ENCODE measurements at regions not wholly inside any gene's neighbourhood (a gene's known extent, or its start where the extent isn't known, plus 50 kb on each side); places are given as distances from the start of the nearest gene placed in this dataset.

GRCh38 chr5:56340196-56340980 lies 107.3 kb upstream of the ANKRD55 start:
- DNase-seq, result no peak

DNA sequence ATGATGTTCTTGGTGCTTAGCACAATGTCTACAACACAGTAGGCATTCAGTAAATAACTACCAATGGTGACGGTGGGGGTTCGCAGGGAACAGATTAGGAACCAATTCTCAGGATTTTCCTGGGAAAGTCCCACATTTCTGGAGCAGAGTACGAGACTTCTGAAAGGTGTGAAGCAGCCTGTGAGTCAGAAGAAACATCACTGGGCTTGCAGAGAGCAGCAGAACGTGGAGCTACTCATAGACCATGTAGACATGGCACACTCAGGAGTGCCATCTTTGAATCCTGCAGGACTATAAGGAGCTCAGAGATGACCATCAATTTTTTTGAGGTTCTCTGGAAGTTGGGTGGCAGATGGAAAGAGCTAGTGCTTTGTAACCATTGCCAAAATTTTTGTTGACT lies 106.6 kb upstream of the ANKRD55 start:
- DNase-seq, result no peak

GRCh38 chr5:56337715-56338319 lies 104.7 kb upstream of the ANKRD55 start:
- no peak for DNase-seq

DNA sequence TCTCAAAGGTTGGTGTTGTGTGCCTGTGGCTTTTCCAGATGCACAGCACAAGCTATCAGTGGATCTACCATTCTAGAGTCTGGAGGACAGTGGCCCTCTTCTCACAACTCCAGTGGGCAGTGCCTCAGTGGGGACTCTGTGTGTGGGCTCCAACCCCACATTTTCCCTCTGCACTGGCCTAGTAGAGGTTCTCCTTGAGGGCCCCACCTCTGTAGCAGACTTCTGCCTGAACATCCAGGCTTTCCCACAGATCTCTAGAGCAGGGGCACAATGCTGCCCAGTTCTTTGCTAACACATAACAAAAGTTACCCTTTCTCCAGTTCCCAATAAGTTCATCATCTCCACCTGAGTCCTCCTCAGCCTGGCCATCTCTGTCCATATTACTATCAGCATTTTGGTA lies 102.1 kb upstream of the ANKRD55 start:
- DNase-seq, result no peak

GRCh38 chr5:56330806-56331205 lies 97.7 kb upstream of the ANKRD55 start:
- no peak for DNase-seq

DNA sequence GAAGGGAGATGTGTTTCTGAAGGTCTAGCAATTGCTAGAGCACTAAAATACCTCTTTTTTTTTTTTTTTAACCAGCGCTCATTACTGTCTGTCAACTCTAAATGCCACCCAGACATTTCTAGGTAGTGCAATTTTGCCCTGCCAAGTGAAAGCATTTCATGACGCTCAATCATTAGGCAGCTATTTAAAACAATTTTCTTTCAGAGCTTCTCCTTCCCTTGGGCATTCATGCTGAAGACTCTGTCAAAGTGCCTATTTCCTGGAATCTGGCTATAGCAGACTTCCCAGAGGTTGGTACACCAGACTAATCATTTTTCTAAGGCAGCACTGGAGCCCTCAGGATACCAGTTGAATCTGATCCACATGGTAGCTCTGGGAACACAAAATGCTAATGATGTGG lies 97.0 kb upstream of the ANKRD55 start:
- DNase-seq, result peak; percentile 11

GRCh38 chr5:56329652-56330051 lies 96.5 kb upstream of the ANKRD55 start:
- no peak for DNase-seq

DNA sequence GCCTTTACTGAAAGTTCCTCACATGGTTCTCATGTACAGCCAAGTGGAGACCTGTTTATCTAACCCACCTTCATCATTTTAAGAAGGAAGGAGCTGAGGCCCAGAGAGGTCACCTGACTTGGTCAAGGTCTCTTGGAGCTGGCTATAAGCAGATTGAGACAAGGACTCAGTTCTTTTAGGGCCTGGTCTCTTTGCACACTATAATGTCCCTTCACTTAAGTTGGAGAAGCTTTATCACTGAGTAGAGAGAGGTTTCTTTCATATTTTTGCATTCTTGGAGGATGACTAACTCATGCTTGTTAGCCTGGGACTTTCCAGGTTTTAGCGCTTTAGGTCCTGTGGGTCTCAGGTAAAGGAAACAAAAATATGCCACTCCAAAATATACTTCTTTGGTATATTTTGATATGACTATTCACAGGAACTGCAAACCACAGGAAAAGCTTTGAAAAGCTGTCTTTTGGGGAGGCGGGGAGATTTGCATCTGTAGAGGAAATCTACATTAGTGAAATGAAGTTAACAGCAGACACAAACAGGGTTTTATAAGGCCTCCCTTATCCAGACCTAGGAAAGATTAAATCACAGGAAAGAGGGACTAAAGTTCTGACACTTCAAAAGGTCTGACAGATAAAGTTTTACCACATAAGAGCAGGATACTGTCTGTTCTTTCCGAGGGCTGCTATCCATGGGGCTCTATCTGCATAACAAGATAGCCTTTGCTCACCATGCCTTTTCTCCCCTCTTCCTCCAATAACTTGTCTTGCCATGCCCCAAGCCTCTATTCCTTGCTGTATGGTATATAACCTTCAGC lies 95.8 kb upstream of the ANKRD55 start:
- no peak for DNase-seq

GRCh38 chr5:56327809-56328208 lies 94.7 kb upstream of the ANKRD55 start:
- no peak for DNase-seq

- no peak for DNase-seq
These were observed 93.6 kb upstream of the ANKRD55 start for GRCh38 chr5:56326770-56327169.

- DNase-seq, result no peak
These were observed 93.0 kb upstream of the ANKRD55 start for GRCh38 chr5:56326116-56326515.

DNA sequence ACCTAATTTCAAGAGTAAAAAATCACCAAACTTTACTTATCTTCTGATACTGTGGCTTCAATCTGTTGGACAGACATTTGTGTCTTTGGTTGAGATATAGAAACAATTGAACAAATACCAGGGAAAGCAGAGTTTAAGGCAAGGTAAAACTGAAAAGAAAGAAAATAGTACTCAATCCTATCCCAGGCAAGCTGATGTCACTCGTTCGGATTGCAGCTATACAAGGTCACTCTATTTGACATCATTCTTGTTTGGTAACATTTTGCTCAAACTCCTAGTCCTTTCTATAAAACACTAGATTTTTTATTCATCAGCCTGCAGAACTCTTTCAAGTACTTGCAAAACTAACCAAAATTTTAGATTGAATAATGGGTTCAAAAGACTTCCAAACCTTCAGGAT lies 91.9 kb upstream of the ANKRD55 start:
- DNase-seq, result no peak

- DNase-seq, result no peak
These were observed 90.4 kb upstream of the ANKRD55 start for GRCh38 chr5:56323505-56323904.

GRCh38 chr5:56322592-56322991 lies 89.5 kb upstream of the ANKRD55 start:
- no peak for DNase-seq

DNA sequence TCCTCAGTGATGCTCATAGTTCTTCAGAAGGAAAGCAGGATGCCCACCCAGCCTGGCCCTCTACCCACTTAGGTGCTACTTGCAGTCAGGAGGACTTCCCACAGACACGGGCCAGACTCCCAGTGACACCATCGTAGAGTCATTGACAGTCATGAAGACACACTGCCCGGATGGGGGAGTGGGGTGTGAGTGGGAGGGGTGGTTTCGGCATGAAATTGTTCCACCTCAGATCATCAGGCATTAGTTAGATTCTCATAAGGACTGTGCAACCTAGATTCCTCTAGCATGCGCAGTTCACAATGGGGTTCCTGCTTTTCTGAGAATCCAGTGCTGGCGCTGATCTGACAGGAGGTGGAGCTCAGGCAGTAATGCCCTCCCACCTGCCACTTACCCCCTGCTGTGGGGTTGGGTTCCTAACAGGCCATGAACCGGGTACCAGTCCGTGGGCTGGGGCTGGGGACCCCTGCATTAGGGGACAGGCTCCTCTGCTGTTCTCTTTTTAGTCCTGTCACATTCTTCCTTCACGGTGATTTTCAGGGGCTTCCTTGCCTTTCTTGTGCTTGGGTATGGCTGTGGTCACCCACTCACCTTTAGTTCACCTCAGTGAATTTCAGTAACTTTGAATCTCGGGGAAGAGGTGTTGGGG lies 88.2 kb upstream of the ANKRD55 start:
- DNase-seq, result no peak

- no peak for DNase-seq
These were observed 87.6 kb upstream of the ANKRD55 start for GRCh38 chr5:56320686-56321085.

DNA sequence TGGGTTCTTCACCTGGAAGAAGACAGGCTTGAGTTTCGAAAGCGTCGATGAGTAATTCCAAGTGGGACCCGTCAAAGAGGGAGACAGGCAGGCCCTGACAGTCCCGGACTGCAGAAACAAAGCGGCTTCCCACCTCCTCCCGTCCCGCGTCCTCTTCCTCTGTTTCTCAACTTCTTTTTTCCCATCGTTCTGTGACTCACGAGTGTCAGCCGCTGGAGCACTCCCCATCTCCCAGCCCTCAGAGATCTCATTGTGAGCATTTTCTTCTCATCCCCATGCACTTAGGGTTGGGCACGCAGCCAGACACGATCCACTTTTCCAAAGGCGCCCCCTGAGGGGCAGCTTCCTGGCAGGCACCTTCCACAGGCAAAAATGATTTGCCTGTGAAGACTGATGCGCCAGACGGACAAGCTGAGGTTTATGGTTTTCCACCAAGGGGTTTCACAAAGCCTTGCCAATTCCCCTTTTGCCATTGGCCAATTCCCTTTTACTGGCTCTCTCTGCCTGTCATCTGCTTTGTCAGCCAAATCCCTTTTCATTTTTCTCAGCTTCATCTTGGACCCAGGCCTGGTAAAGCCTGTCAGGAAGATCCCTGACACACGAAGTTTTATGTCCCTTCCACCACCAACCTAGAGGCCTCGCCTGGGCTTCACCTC lies 86.5 kb upstream of the ANKRD55 start:
- no peak for DNase-seq

- no peak for DNase-seq
These were observed 84.9 kb upstream of the ANKRD55 start for GRCh38 chr5:56317923-56318561.

DNA sequence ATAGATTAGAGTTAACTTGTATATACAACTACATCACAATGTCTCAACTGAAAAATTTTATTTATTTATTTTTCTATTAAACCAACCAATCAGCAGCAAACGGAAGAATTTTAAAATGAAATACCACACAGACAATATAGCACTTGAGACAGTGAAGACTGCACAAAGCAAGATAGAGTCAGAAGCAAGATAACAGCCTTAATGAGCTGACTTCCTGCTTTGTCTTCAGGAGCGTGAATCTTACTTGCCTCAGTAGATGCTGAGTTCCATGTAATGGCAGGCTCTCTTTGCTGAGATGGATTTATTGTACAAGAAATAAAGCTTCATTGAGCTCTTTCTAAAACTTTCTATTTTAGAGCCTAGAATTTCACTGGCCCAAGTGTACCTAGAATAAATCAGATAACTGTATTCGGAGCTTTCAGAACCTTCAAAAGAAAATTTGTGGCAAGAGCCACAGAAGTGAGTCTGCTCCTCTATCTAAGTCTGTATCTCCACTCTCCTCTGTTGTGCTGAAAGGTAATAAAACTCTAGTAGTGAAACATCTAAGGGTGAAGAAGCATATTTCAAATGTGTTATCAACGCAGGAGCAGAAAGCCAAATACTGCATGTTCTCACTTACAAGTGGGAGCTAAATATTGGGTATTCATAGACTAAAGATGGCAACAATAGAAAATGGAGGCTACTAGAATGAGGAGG lies 83.3 kb upstream of the ANKRD55 start:
- no peak for DNase-seq

- no peak for DNase-seq
These were observed 81.4 kb upstream of the ANKRD55 start for GRCh38 chr5:56314529-56314928.

DNA sequence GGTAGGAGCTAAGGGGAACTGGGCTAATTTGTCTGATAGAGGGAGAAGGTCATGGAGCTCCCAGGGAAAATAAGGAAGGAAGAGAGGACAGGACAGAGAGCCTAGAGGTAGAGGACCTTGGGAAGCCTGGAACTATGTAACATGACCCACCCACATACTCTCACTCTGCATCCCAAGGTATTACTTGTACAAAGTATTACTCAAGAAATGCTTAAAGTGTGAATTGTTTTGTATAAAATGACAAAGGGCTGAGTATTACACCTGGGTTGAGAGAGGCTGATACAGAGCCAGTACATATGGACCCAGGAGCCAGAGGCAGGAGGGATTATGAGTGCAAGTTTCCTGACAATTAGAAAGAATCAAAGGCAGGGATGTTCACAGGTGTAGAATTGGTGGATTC lies 80.5 kb upstream of the ANKRD55 start:
- DNase-seq, result no peak
